DND-41 (cell line): ENCODE measurements at regions not wholly inside any gene's neighbourhood (a gene's known extent, or its start where the extent isn't known, plus 50 kb on each side); places are given as distances from the start of the nearest gene placed in this dataset.

Experiments
- EZH2 ChIP-seq: IDR thresholded peaks from 3 replicates; pipeline ENCODE4 v1.6.1; 2012; ENCODE audit warnings: borderline replicate concordance, low read depth, mild to moderate bottlenecking, moderate library complexity, low read length, inconsistent platforms; ENCODE audit not compliant: severe bottlenecking
- TF ChIP-seq, protein P1 (sequence below): IDR thresholded peaks from 2 replicates; pipeline ENCODE4 v1.5.1; 2012; ENCODE audit warnings: borderline replicate concordance, low read length, moderate library complexity, mild to moderate bottlenecking; ENCODE audit not compliant: poor library complexity, severe bottlenecking; ENCODE audit errors: extremely low read depth

DNA sequence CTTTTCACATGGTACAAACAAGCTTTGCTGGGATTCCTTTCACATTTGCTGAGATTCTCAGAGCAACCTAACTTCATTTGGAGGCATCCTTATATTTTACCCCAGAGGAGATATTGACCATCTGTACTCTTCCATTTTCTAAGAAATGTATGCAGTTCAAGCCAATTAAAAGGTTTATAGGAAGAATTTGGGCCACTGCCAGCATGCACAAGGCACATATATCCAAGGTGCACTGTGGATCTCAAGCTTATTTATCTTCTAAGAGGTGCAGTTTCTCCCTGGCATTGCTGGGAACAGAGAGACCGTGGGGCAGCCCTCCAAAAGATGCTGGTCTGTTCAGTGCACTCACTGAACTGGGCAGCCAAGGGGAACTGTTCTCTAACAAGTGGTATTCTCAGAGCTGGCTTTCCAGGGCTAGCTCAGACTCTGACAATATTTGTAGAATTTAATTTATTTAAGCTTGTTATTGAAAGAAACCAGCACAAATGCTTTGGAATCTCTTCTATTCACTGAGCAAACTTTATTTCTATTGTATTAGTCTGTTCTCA lies 213.3 kb downstream of the TENT4A start:
- TF ChIP-seq, protein P1, sequence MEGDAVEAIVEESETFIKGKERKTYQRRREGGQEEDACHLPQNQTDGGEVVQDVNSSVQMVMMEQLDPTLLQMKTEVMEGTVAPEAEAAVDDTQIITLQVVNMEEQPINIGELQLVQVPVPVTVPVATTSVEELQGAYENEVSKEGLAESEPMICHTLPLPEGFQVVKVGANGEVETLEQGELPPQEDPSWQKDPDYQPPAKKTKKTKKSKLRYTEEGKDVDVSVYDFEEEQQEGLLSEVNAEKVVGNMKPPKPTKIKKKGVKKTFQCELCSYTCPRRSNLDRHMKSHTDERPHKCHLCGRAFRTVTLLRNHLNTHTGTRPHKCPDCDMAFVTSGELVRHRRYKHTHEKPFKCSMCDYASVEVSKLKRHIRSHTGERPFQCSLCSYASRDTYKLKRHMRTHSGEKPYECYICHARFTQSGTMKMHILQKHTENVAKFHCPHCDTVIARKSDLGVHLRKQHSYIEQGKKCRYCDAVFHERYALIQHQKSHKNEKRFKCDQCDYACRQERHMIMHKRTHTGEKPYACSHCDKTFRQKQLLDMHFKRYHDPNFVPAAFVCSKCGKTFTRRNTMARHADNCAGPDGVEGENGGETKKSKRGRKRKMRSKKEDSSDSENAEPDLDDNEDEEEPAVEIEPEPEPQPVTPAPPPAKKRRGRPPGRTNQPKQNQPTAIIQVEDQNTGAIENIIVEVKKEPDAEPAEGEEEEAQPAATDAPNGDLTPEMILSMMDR: no peak
- no peak for TF ChIP-seq EZH2
